Activated naive CD8-positive, alpha-beta T cell treated with anti-CD3 and anti-CD28 coated beads, Interleukin-2, amount 50 U/mL, for 24 hours (primary cell): ENCODE measurements at regions not wholly inside any gene's neighbourhood (a gene's known extent, or its start where the extent isn't known, plus 50 kb on each side); places are given as distances from the start of the nearest gene placed in this dataset.

Experiments
- ATAC-seq: fragments of 150-1000 bp; cut with Tn5 transposase; one replicate; pipeline ENCODE4 v1.10.0; 2021
- DNase-seq: peaks from one replicate; pipeline ENCODE4 v3.0.0; 2021
- H3K27ac Mint-ChIP-seq: one replicate; pipeline ENCODE4 v1.8.0; 2021; ENCODE audit warnings: mild to moderate bottlenecking, mixed read lengths
- H3K27me3 Mint-ChIP-seq: one replicate; pipeline ENCODE4 v1.8.0; 2021; ENCODE audit warnings: mixed read lengths
- H3K36me3 Mint-ChIP-seq: one replicate; pipeline ENCODE4 v1.8.0; 2021; ENCODE audit warnings: low read depth, mixed read lengths
- H3K4me1 Mint-ChIP-seq: one replicate; pipeline ENCODE4 v1.8.0; 2021; ENCODE audit warnings: mixed read lengths
- H3K4me3 Mint-ChIP-seq: one replicate; pipeline ENCODE4 v1.8.0; 2021; ENCODE audit warnings: mild to moderate bottlenecking, moderate library complexity, mixed read lengths
- H3K9me3 Mint-ChIP-seq: one replicate; pipeline ENCODE4 v1.8.0; 2021; ENCODE audit warnings: mixed read lengths

GRCh38 chr21:35764586-35764985 lies 295.7 kb downstream of the SETD4 start:
- Mint-ChIP-seq H3K9me3 (no peaks in the 10 kb centered on the region), H3K27ac (no peak overlapping the region), H3K36me3 (no peaks in the 10 kb centered on the region), H3K4me3 (no peak overlapping the region), H3K27me3 (peaks cover 3% of the 10 kb centered on the region), H3K4me1 (no peaks in the 10 kb centered on the region)
- DNase-seq: no peak
- no peak for ATAC-seq

GRCh38 chr21:35764077-35764476 lies 296.2 kb downstream of the SETD4 start:
- Mint-ChIP-seq H3K27ac (no peak overlapping the region), H3K36me3 (no peaks in the 10 kb centered on the region), H3K4me1 (no peaks in the 10 kb centered on the region), H3K4me3 (no peak overlapping the region), H3K9me3 (no peaks in the 10 kb centered on the region), H3K27me3 (peaks cover 3% of the 10 kb centered on the region)
- no peak for ATAC-seq
- no peak for DNase-seq

- Mint-ChIP-seq H3K4me3 (no peak overlapping the region), H3K27ac (no peak overlapping the region), H3K27me3 (peaks cover 13% of the 10 kb centered on the region), H3K9me3 (peaks cover 5% of the 10 kb centered on the region), H3K4me1 (no peaks in the 10 kb centered on the region), H3K36me3 (no peaks in the 10 kb centered on the region)
- ATAC-seq (no peak), DNase-seq (no peak)
Observed at GRCh38 chr21:35754583-35754982, 305.7 kb downstream of the SETD4 start.

- Mint-ChIP-seq H3K9me3 (peaks cover 5% of the 10 kb centered on the region), H3K27ac (no peak overlapping the region), H3K36me3 (no peaks in the 10 kb centered on the region), H3K4me3 (no peak overlapping the region), H3K4me1 (peaks cover 6% of the 10 kb centered on the region), H3K27me3 (peaks cover 11% of the 10 kb centered on the region)
- no peak for ATAC-seq
- DNase-seq: no peak
Observed at GRCh38 chr21:35753308-35753707, 307.0 kb downstream of the SETD4 start.

GRCh38 chr21:35751171-35751570 lies 309.2 kb downstream of the SETD4 start:
- Mint-ChIP-seq H3K27ac (no peak overlapping the region), H3K4me3 (no peak overlapping the region), H3K27me3 (peaks cover 13% of the 10 kb centered on the region), H3K36me3 (no peaks in the 10 kb centered on the region), H3K4me1 (peaks cover 9% of the 10 kb centered on the region), H3K9me3 (peaks cover 5% of the 10 kb centered on the region)
- no peak for ATAC-seq
- DNase-seq: no peak

- Mint-ChIP-seq H3K4me1 (peaks cover 9% of the 10 kb centered on the region), H3K9me3 (peaks cover 5% of the 10 kb centered on the region), H3K27me3 (peaks cover 18% of the 10 kb centered on the region), H3K4me3 (no peak overlapping the region), H3K27ac (no peak overlapping the region), H3K36me3 (no peaks in the 10 kb centered on the region)
- ATAC-seq: no peak
- DNase-seq: no peak
Observed at GRCh38 chr21:35749904-35750303, 310.4 kb downstream of the SETD4 start.

GRCh38 chr21:35748678-35749314 lies 311.5 kb downstream of the SETD4 start:
- peaks cover 5% of the 10 kb centered on the region for H3K9me3 Mint-ChIP-seq
- H3K4me3 Mint-ChIP-seq: no peak overlapping the region
- H3K27me3 Mint-ChIP-seq: peaks cover 16% of the 10 kb centered on the region
- no peaks in the 10 kb centered on the region for H3K36me3 Mint-ChIP-seq
- H3K4me1 Mint-ChIP-seq: peaks cover 9% of the 10 kb centered on the region
- DNase-seq: no peak
- no peak overlapping the region for H3K27ac Mint-ChIP-seq
- ATAC-seq: peak; percentile 54

- ATAC-seq (no peak), DNase-seq (no peak)
- H3K27me3 Mint-ChIP-seq: peaks cover 9% of the 10 kb centered on the region
- no peak overlapping the region for H3K4me3 Mint-ChIP-seq
- no peaks in the 10 kb centered on the region for H3K36me3 Mint-ChIP-seq
- peaks cover 11% of the 10 kb centered on the region for H3K9me3 Mint-ChIP-seq
- no peak overlapping the region for H3K27ac Mint-ChIP-seq
- peaks cover 6% of the 10 kb centered on the region for H3K4me1 Mint-ChIP-seq
Observed at GRCh38 chr21:35743571-35743970, 316.8 kb downstream of the SETD4 start.

GRCh38 chr21:35738347-35738961 lies 321.9 kb downstream of the SETD4 start:
- no peak for ATAC-seq
- no peaks in the 10 kb centered on the region for H3K36me3 Mint-ChIP-seq
- peaks cover 3% of the 10 kb centered on the region for H3K4me1 Mint-ChIP-seq
- H3K27ac Mint-ChIP-seq: no peak overlapping the region
- H3K4me3 Mint-ChIP-seq: no peak overlapping the region
- peaks cover 6% of the 10 kb centered on the region for H3K27me3 Mint-ChIP-seq
- no peak for DNase-seq
- peaks cover 11% of the 10 kb centered on the region for H3K9me3 Mint-ChIP-seq

- H3K27ac Mint-ChIP-seq: no peak overlapping the region
- no peak for ATAC-seq
- peaks cover 11% of the 10 kb centered on the region for H3K9me3 Mint-ChIP-seq
- H3K4me3 Mint-ChIP-seq: no peak overlapping the region
- peaks cover 4% of the 10 kb centered on the region for H3K27me3 Mint-ChIP-seq
- DNase-seq: no peak
- no peaks in the 10 kb centered on the region for H3K36me3 Mint-ChIP-seq
- peaks cover 3% of the 10 kb centered on the region for H3K4me1 Mint-ChIP-seq
Observed at GRCh38 chr21:35737899-35738346, 322.4 kb downstream of the SETD4 start.

GRCh38 chr21:35737449-35737848 lies 322.9 kb downstream of the SETD4 start:
- Mint-ChIP-seq H3K27ac (no peak overlapping the region), H3K9me3 (peaks cover 11% of the 10 kb centered on the region), H3K4me1 (peaks cover 3% of the 10 kb centered on the region), H3K4me3 (no peak overlapping the region), H3K36me3 (no peaks in the 10 kb centered on the region), H3K27me3 (peaks cover 4% of the 10 kb centered on the region)
- ATAC-seq: no peak
- no peak for DNase-seq

GRCh38 chr21:35732788-35733187 lies 327.5 kb downstream of the SETD4 start:
- H3K4me1 Mint-ChIP-seq: no peaks in the 10 kb centered on the region
- H3K36me3 Mint-ChIP-seq: no peaks in the 10 kb centered on the region
- ATAC-seq: no peak
- no peak for DNase-seq
- no peak overlapping the region for H3K4me3 Mint-ChIP-seq
- no peak overlapping the region for H3K27ac Mint-ChIP-seq
- H3K27me3 Mint-ChIP-seq: peaks cover 11% of the 10 kb centered on the region
- no peaks in the 10 kb centered on the region for H3K9me3 Mint-ChIP-seq

GRCh38 chr21:35730325-35730724 lies 330.0 kb downstream of the SETD4 start:
- H3K36me3 Mint-ChIP-seq: no peaks in the 10 kb centered on the region
- H3K27me3 Mint-ChIP-seq: peaks cover 16% of the 10 kb centered on the region
- ATAC-seq: no peak
- no peak overlapping the region for H3K27ac Mint-ChIP-seq
- no peak overlapping the region for H3K4me3 Mint-ChIP-seq
- DNase-seq: no peak
- no peaks in the 10 kb centered on the region for H3K9me3 Mint-ChIP-seq
- H3K4me1 Mint-ChIP-seq: no peaks in the 10 kb centered on the region

- ATAC-seq (no peak), DNase-seq (no peak)
- Mint-ChIP-seq H3K27me3 (peaks cover 16% of the 10 kb centered on the region), H3K4me3 (no peak overlapping the region), H3K4me1 (no peaks in the 10 kb centered on the region), H3K36me3 (no peaks in the 10 kb centered on the region), H3K9me3 (no peaks in the 10 kb centered on the region), H3K27ac (no peak overlapping the region)
Observed at GRCh38 chr21:35727830-35728229, 332.5 kb downstream of the SETD4 start.

- Mint-ChIP-seq H3K9me3 (no peaks in the 10 kb centered on the region), H3K27me3 (peaks cover 16% of the 10 kb centered on the region), H3K4me1 (no peaks in the 10 kb centered on the region), H3K4me3 (no peak overlapping the region), H3K27ac (no peak overlapping the region), H3K36me3 (no peaks in the 10 kb centered on the region)
- no peak for ATAC-seq
- no peak for DNase-seq
Observed at GRCh38 chr21:35724156-35724555, 336.2 kb downstream of the SETD4 start.
